GM12874 (cell line): ENCODE measurements at regions not wholly inside any gene's neighbourhood (a gene's known extent, or its start where the extent isn't known, plus 50 kb on each side); places are given as distances from the start of the nearest gene placed in this dataset.

ENCODE experiments used
- CTCF ChIP-seq: IDR thresholded peaks from 2 replicates; pipeline ENCODE4 v1.5.1; 2011; ENCODE audit warnings: low read depth, mild to moderate bottlenecking, control low read depth, low read length, moderate library complexity; ENCODE audit not compliant: insufficient read depth

- no peak for TF ChIP-seq CTCF
These were observed 52.7 kb upstream of the SHANK2 start for GRCh38 chr11:71305041-71305440.

- TF ChIP-seq CTCF: no peak
These were observed 52.1 kb upstream of the SHANK2 start for GRCh38 chr11:71304491-71304890.

- no peak for TF ChIP-seq CTCF
These were observed 51.7 kb upstream of the SHANK2 start for GRCh38 chr11:71304045-71304444.

- 0 out of 2 replicates have a peak, but pooled peaks have one; percentile 3 for TF ChIP-seq CTCF
These were observed 50.5 kb upstream of the SHANK2 start for GRCh38 chr11:71302911-71303310.

- no peak for TF ChIP-seq CTCF
These were observed 50.1 kb upstream of the SHANK2 start for GRCh38 chr11:71302534-71302909.
